GM19240 (cell line): ENCODE measurements at regions not wholly inside any gene's neighbourhood (a gene's known extent, or its start where the extent isn't known, plus 50 kb on each side); places are given as distances from the start of the nearest gene placed in this dataset.

ENCODE experiments used
- DNase-seq: peaks from one replicate; pipeline ENCODE4 v3.0.0; 2011; ENCODE audit warnings: low spot score; ENCODE audit not compliant: insufficient read length

- DNase-seq, result no peak
Observed at GRCh38 chr7:41910940-41911600, 208.2 kb upstream of the INHBA start.

DNA sequence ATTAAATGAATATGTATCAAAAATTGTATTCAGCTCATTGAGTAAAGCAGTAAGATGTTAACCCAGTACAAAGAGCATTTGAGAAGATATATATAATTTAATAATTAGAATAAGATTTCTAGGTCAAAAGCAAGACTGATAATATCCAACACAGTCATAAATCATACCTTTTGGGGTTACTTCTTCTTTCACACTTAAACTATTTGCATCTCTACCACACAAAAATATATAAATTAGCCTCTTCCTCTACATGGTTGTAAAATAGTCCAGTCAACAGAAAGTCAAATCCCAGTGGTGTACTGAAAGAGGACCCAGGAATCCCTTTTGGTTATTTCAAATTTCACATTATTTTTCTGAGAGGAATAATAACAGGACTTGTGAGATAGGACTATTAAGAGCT, 204.6 kb upstream of the INHBA start:
- no peak for DNase-seq

GRCh38 chr7:41900532-41900931, 197.6 kb upstream of the INHBA start:
- no peak for DNase-seq

DNA sequence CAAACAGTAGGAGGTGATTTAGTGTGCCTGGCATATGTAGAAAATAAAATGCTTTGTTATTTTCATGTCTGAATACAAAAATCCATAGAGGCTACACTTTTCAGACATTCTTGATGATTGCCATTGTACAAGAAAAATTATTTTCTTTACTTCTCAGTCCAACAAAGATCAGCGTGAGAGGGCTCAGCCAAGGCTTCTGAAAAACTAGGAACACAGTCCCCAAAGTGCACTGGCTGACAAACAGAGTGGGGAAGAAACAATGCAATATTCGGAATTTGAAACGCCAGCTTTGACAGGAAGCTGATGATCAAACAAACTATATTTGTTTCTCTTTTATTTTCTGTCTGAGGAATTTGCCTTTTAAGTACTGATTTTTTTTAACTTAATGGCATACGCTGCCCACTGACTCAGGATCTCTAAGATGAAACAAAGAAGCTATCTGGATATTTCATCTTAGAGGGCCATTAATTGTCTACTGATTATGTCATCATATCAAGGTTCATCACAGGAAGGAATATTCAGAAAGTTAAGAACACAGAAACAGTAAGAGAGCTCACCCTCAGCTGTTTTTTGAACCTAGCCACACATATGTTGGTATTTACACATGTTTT, 197.0 kb upstream of the INHBA start:
- no peak for DNase-seq

GRCh38 chr7:41893656-41894055, 190.8 kb upstream of the INHBA start:
- DNase-seq, result no peak

DNA sequence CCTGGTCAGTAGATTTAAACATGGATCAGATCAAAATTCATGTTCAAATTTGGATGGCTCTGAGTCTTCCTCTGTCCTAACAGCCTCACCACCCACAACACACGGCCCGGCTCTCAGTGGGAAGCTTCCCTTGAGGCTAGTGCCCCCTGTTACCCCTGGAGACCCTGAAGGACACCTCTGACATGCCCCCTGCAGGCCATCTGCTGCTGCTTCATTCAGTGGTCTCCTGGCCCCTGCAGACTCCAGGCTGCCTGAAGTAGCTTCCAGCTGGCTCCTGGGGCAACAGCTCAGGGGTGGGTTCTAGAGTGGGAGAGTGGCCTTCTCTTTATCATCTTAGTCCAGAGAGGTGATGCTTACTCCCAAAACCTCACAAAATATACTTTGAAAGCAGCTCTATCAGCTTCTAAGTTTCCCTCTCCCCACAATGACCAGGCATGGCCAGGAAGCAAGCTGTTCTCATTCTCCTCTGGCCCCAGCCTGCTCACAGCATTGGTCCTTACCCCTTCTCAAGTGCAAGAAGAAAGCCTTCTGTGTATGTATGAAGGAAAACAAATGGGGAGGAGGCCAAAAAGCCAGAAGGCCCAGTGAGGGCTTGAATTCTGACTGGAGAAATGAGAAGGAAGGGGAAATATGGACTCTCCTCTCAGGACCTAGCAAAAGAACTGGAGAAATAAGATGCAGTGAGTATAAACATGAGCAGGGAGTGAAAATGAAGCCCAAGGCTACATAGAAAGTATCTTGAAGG, 189.6 kb upstream of the INHBA start:
- DNase-seq, result no peak

DNA sequence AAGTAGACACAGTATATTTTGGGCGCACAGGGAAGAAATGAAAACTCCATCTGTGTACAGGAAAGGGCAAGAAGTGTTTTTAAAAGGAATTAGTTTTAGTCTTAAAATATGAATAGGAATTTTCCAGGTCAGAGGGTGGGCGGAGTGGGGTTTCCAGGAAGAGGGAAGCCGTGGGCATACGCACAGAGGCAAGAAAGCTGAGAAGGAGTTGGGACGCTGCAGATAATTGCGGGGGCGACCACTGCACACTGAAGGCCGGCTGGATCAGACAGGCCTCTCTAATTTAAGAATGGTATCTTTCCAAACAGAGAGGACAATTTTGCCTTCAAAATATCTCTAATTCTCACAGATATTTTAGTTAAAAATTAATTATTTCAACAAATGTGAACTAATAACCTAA, 189.1 kb upstream of the INHBA start:
- no peak for DNase-seq

GRCh38 chr7:41890631-41891274, 187.9 kb upstream of the INHBA start:
- no peak for DNase-seq

DNA sequence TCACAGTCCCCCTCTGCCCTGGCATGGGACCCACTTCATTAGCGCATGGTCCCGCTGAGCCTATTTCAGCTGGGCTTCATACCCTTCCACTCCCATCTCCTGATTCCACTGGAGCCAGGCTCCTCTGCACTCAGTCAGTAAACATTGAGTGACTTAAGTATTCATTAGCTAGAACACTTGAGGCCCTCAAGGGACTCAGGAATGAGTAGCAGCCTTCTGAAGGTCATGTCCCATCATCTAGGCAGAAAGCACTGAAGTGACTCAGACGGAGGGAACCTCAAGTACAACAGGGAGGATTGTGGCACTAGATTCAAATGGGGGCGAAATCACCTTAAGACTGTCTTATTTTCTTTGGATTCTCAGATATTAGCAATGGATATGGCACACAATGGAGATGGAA, 186.6 kb upstream of the INHBA start:
- no peak for DNase-seq

GRCh38 chr7:41889040-41889439, 186.2 kb upstream of the INHBA start:
- no peak for DNase-seq

GRCh38 chr7:41887416-41887815, 184.5 kb upstream of the INHBA start:
- no peak for DNase-seq

- no peak for DNase-seq
Observed at GRCh38 chr7:41886901-41887311, 184.0 kb upstream of the INHBA start.

DNA sequence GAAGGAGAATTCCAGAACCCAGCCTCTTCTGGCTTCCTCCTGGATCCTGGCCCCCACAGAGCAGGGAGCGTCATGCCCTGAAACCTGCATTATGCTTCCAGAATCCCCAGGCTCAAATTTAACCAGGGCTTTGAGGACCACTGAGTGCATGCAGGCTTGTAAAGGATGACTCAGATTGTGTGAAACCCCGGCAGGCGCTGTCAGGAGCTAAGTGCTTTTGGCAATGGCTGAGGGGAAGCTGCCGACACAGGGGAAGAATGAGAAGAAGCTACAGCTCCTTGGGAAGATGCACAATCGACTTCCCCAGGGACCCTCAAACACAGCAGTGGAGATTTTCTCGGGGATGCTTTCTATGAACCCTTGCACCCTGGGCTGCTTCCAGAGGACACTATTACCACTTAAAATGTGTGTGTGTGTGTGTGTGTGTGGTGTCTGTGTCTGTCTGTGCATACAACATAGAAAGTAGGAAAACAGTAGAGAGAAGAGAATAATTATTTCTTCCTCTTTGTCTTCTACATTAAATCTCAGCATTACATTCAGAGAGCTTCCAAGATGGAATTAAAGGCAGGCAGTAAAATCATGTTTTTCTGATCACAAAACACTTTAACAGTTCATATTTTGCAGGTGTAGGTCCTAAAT, 183.5 kb upstream of the INHBA start:
- no peak for DNase-seq

DNA sequence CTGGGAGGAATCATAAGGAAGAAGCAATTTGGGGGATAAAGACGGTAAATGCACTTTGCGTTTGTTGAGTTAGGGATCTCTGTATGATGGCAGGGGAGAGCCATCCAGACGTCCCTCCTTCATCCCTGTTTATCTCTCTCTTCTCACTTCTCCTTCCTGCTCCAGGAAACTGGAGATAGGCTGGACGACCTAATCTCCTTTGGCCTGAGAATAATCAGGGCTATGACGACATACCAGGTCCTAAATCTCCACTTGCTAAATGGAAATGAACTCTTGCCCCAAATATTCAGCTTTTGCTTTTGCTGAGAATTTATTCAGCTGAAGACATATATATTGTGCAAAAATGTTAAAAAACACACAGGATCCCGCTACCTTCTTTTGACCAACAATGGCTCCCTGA, 182.9 kb upstream of the INHBA start:
- no peak for DNase-seq

GRCh38 chr7:41885078-41885477, 182.2 kb upstream of the INHBA start:
- no peak for DNase-seq

- no peak for DNase-seq
Observed at GRCh38 chr7:41882745-41883420, 180.0 kb upstream of the INHBA start.

DNA sequence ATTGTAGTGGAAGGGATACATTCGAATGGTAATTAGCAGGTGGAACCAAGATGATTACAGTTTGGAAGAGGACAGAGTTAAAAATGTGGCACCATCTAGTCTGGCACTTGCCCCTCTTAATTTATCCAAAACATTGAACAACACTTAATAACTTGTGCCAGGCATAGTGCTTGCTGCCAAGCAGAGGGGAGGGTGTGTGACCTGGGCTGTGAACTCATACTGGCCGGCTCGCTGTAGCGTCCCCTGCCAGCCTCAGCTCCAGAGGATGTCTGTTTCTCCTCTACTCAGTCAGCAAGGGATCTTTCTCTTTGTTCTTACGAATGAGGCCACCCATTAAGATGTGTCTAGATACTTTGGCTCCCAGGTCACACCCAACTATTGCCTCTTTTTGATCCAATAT, 179.4 kb upstream of the INHBA start:
- DNase-seq, result no peak

GRCh38 chr7:41881331-41882130, 178.6 kb upstream of the INHBA start:
- peak; percentile 64 for DNase-seq

GRCh38 chr7:41880107-41880506, 177.2 kb upstream of the INHBA start:
- no peak for DNase-seq

- no peak for DNase-seq
Observed at GRCh38 chr7:41879403-41879802, 176.5 kb upstream of the INHBA start.
